ENCODE measurements at regions not wholly inside any gene's neighbourhood (a gene's known extent, or its start where the extent isn't known, plus 50 kb on each side); places are given as distances from the start of the nearest gene placed in this dataset.
"Not testable (repeated sequence)": the region's sequence is repeated elsewhere in the genome, so short reads cannot be mapped to it uniquely, and the experiment has no call there.

DNA sequence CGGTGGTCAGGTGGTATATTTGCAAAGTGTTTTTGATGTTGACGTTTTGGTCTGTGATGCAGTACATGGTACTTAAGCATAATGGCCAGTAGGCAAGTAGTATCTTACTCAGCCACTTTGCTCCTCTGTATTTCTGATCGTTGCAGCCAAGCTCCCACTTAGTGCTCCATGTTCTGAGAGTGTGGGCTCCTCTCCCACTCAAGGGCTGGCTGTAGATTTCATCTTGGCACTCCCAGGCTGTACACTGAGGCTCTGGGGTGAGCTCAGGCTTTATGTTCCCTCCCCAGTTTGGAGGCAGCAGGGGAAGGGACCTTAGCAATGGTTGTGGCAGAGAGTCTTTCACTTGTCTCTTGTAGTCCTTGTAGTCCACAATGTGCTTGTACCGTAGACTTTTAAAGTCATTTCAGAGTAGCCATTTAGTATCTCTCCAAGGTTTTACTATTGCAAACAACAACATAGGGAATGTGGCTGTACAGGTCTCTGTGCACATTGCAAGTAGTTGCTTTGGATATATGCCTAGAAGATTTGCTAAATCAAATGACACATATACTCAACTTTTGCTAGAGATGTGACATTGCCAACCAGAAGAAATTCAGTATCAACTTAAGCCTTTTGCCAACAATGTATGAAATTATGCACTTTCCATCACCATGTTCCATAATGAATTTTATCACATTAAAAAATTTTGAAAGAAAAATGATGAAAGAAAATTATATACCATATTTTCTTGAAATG is 304.3 kb upstream of the CTNND2 start:
- Mint-ChIP-seq H3K27me3 (no peaks in the 10 kb centered on the region), H3K4me3 (no peak overlapping the region), H3K27ac (no peak overlapping the region), H3K36me3 (no peaks in the 10 kb centered on the region), H3K9me3 (peaks cover 2 to 11% (median 6%) of the 10 kb centered on the region in 3 donors), H3K4me1 (no peaks in the 10 kb centered on the region)

DNA sequence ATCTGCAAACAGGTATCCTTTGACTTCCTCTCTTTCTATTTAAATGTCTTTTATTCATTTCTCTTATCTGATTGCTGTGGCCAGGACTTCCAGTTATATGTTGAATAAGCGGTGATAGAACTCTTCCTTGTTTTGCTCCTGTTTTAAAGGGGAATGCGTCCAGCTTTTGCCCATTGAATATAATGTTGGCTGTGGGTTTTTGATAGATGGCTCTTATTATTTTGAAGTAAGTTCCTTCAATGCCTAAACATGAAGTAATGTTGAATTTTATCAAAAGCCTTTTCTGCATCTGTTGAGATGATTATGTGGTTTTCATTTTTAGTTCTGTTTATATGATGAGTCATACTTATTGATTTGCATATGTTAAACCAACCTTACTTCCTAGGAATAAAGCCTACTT is 300.5 kb upstream of the CTNND2 start:
- Mint-ChIP-seq H3K4me3 (no peak overlapping the region), H3K36me3 (no peaks in the 10 kb centered on the region), H3K4me1 (no peaks in the 10 kb centered on the region), H3K9me3 (peaks cover 2 to 10% (median 7%) of the 10 kb centered on the region in 3 donors), H3K27ac (no peak overlapping the region), H3K27me3 (no peaks in the 10 kb centered on the region)

- Mint-ChIP-seq H3K27ac (no peak overlapping the region), H3K9me3 (peaks cover 4 to 6% (median 5%) of the 10 kb centered on the region in 3 donors), H3K36me3 (no peaks in the 10 kb centered on the region), H3K4me3 (no peak overlapping the region), H3K4me1 (no peaks in the 10 kb centered on the region), H3K27me3 (no peaks in the 10 kb centered on the region)
Measured at GRCh38 chr5:12193536-12193935, 289.3 kb upstream of the CTNND2 start.

GRCh38 chr5:12183003-12183402 is 278.8 kb upstream of the CTNND2 start:
- Mint-ChIP-seq H3K27ac (no peak overlapping the region), H3K4me3 (no peak overlapping the region), H3K36me3 (no peaks in the 10 kb centered on the region), H3K9me3 (peaks cover 0 to 6% (median 3%) of the 10 kb centered on the region in 3 donors), H3K27me3 (no peaks in the 10 kb centered on the region), H3K4me1 (no peaks in the 10 kb centered on the region)

- Mint-ChIP-seq H3K36me3 (no peaks in the 10 kb centered on the region), H3K9me3 (peaks cover 0 to 2% (median 1%) of the 10 kb centered on the region in 3 donors), H3K4me1 (no peaks in the 10 kb centered on the region), H3K4me3 (no peak overlapping the region), H3K27ac (no peak overlapping the region), H3K27me3 (no peaks in the 10 kb centered on the region)
Measured at GRCh38 chr5:12177851-12178250, 273.6 kb upstream of the CTNND2 start.

DNA sequence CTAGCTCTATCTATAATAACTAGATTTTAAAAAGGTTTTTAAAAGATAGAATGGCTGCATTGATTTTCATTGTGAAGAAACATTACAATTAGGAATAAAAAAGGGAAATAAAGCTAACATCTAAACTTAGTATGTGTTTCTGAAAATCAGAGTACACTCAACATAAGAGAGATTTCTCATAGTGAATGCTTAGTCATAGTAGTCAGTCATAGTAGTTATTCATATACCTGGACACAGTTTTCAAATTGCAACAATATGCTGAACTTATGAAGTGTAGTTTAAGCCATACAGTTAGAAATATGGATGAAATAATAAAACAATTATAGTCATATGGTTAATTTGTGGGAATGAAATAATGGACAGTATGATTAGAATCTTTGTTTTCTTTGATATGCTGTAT is 273.0 kb upstream of the CTNND2 start:
- Mint-ChIP-seq H3K4me3 (no peak overlapping the region), H3K9me3 (peaks cover 0 to 4% (median 2%) of the 10 kb centered on the region in 3 donors), H3K4me1 (no peaks in the 10 kb centered on the region), H3K36me3 (no peaks in the 10 kb centered on the region), H3K27me3 (no peaks in the 10 kb centered on the region), H3K27ac (no peak overlapping the region)

DNA sequence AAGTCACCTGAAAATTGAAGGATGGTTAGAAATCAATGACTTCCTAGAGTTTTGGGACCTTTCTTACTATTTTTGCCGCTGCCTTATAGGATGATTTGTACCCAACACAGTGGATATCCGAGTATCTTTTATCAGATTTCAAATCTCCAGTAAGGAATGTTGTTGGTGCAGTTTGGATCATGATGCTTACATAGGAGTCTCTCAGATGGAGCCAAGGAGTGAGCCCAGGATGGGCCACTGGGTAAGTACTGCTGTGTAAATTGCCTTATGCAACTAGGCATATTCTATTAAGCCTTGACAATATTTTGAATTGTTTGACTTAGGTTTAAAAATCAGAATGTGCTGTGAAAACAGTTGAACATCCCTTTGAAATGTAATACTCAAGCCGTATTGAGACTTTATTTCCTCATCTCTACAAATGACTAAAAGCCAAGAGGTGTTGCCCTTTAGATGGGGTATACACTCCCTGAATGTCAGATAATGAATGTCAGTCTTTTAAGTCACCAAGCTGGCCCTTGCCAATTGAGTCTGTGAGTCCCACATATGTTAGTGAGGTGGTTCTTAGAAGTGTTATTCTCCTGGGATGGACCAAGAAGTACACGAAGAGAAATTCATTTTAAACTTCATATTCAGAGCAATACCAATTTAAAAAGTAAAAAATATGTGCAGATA is 271.8 kb upstream of the CTNND2 start:
- H3K4me1 Mint-ChIP-seq = no peaks in the 10 kb centered on the region
- no peaks in the 10 kb centered on the region for H3K36me3 Mint-ChIP-seq
- peaks cover 0 to 4% (median 2%) of the 10 kb centered on the region in 3 donors for H3K9me3 Mint-ChIP-seq
- H3K27ac Mint-ChIP-seq = no peak overlapping the region
- H3K27me3 Mint-ChIP-seq = no peaks in the 10 kb centered on the region
- no peak overlapping the region for H3K4me3 Mint-ChIP-seq

DNA sequence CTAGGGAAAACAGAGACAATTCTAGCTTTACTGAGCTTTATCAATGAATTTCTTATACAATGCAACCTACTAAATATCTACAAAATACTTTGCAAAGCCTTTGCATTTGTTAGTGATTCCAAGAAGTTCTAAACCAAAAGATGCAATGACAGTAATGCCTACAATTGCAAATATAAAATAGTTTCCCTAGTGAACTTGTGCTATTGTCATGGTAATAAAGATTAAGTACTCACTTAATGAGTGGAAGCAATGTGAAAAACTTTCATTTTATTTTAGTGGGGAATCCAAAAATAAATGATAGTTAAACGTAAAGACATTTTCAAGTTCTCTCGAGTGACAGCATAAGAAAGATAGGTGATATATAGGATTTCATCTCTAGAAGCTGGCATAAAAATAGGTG is 270.5 kb upstream of the CTNND2 start:
- H3K4me3 Mint-ChIP-seq = no peak overlapping the region
- peaks cover 0 to 4% (median 2%) of the 10 kb centered on the region in 3 donors for H3K9me3 Mint-ChIP-seq
- no peaks in the 10 kb centered on the region for H3K36me3 Mint-ChIP-seq
- H3K27ac Mint-ChIP-seq = no peak overlapping the region
- no peaks in the 10 kb centered on the region for H3K27me3 Mint-ChIP-seq
- no peaks in the 10 kb centered on the region for H3K4me1 Mint-ChIP-seq

DNA sequence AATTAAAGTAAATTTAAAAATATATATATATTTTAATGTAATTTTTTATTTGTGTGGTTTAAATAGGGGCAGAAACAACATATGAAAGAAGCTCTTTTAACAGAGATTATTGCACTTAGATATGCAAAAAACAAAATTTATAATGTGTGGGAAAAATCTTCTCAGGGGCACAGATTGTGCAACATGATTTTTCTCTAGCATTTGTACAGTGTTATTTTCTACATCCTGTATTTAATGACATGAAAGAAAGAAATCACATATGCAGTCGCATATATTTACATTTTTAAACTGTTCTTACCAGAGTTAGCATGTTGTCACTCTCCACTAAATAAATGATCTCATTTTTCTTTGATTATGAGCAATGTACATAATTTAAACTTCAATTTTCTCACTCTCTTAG is 265.3 kb upstream of the CTNND2 start:
- no peak overlapping the region for H3K27ac Mint-ChIP-seq
- no peak overlapping the region for H3K4me3 Mint-ChIP-seq
- no peaks in the 10 kb centered on the region for H3K36me3 Mint-ChIP-seq
- no peaks in the 10 kb centered on the region for H3K27me3 Mint-ChIP-seq
- H3K4me1 Mint-ChIP-seq = no peaks in the 10 kb centered on the region
- H3K9me3 Mint-ChIP-seq = peaks cover 0 to 17% (median 3%) of the 10 kb centered on the region in 3 donors

GRCh38 chr5:12162863-12163262 is 258.6 kb upstream of the CTNND2 start:
- Mint-ChIP-seq H3K27me3 (no peaks in the 10 kb centered on the region), H3K4me1 (no peaks in the 10 kb centered on the region), H3K27ac (no peak overlapping the region), H3K36me3 (no peaks in the 10 kb centered on the region), H3K9me3 (peaks cover 6 to 22% (median 7%) of the 10 kb centered on the region in 3 donors), H3K4me3 (no peak overlapping the region)

- no peaks in the 10 kb centered on the region for H3K4me1 Mint-ChIP-seq
- no peaks in the 10 kb centered on the region for H3K27me3 Mint-ChIP-seq
- no peaks in the 10 kb centered on the region for H3K36me3 Mint-ChIP-seq
- H3K4me3 Mint-ChIP-seq = no peak overlapping the region
- no peak overlapping the region for H3K27ac Mint-ChIP-seq
- peaks cover 4 to 8% (median 8%) of the 10 kb centered on the region in 3 donors for H3K9me3 Mint-ChIP-seq
Measured at GRCh38 chr5:12147513-12147912, 243.3 kb upstream of the CTNND2 start.

GRCh38 chr5:12141496-12141895 is 237.2 kb upstream of the CTNND2 start:
- Mint-ChIP-seq H3K36me3 (no peaks in the 10 kb centered on the region), H3K4me1 (no peaks in the 10 kb centered on the region), H3K9me3 (peaks cover 6 to 8% (median 8%) of the 10 kb centered on the region in 3 donors), H3K4me3 (no peak overlapping the region), H3K27ac (no peak overlapping the region), H3K27me3 (no peaks in the 10 kb centered on the region)

- H3K4me3 Mint-ChIP-seq = no peak overlapping the region
- H3K4me1 Mint-ChIP-seq = no peaks in the 10 kb centered on the region
- H3K27me3 Mint-ChIP-seq = no peaks in the 10 kb centered on the region
- no peaks in the 10 kb centered on the region for H3K36me3 Mint-ChIP-seq
- no peak overlapping the region for H3K27ac Mint-ChIP-seq
- peaks cover 5 to 23% (median 14%) of the 10 kb centered on the region in 3 donors for H3K9me3 Mint-ChIP-seq
Measured at GRCh38 chr5:12133520-12133919, 229.3 kb upstream of the CTNND2 start.

DNA sequence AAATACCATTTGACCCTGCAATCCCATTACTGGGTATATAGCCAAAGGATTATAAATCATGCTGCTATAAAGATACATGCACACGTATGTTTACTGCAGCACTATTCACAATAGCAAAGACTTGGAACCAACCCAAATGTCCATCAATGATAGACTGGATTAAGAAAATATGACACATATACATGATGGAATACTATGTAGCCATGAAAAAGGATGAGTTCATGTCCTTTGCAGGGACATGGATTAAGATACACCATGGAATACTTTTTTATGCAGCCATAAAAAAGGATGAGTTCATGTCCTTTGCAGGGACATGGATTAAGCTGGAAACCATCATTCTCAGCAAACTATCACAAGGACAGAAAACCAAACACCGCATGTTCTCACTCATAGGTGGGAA is 226.8 kb upstream of the CTNND2 start:
- not testable (repeated sequence) for H3K36me3 Mint-ChIP-seq, H3K27ac Mint-ChIP-seq, H3K4me3 Mint-ChIP-seq, H3K27me3 Mint-ChIP-seq, H3K4me1 Mint-ChIP-seq
- peaks cover 6 to 20% (median 10%) of the 10 kb centered on the region in 3 donors for H3K9me3 Mint-ChIP-seq

DNA sequence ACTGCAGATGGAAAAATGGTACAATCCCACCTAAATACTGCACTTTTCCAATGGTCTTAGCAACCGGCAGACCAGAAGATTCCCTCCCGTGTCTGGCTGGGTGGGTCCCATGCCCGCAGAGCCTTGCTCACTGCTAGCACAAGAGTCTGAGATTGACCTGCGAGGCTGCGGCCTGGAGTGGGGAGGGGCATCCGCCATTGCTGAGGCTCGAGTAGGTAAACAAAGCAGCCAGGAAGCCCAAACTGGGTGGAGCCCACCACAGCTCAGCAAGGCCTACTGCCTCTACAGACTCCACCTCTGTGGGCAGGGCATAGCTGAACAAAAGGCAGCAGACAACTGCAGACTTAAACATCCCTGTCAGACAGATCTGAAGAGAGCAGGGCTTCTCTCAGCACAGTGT is 221.6 kb upstream of the CTNND2 start:
- H3K9me3 Mint-ChIP-seq = peaks cover 1 to 6% (median 6%) of the 10 kb centered on the region in 3 donors
- no peak overlapping the region for H3K27ac Mint-ChIP-seq
- no peak overlapping the region for H3K4me3 Mint-ChIP-seq
- H3K4me1 Mint-ChIP-seq = no peaks in the 10 kb centered on the region
- no peaks in the 10 kb centered on the region for H3K27me3 Mint-ChIP-seq
- H3K36me3 Mint-ChIP-seq = no peaks in the 10 kb centered on the region

DNA sequence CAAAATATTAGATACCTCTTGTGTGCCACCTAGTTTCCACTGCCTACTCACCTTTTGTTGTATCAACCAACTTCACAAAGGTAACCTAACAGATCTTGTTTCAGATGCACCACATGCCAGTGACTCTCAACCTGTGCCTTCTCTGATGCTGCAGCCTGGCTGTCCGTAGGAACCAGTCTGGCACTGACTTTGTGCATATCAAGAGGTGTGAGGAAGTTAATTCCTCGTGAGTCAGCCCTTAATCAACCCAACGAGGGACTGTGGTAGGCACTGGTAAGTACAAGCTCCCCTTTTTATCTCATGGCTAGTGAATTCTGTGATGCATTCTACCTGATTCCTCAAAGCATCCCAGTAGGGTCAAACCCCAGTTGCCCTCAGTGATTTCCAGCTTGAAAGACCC is 215.4 kb upstream of the CTNND2 start:
- Mint-ChIP-seq H3K4me3 (no peak overlapping the region), H3K36me3 (no peaks in the 10 kb centered on the region), H3K27me3 (no peaks in the 10 kb centered on the region), H3K9me3 (peaks cover 1 to 21% (median 3%) of the 10 kb centered on the region in 3 donors), H3K27ac (no peak overlapping the region), H3K4me1 (no peaks in the 10 kb centered on the region)

Data from IgD-negative memory B cell (primary cell).